Adrenal gland (tissue), 5 donors: ENCODE measurements at regions not wholly inside any gene's neighbourhood (a gene's known extent, or its start where the extent isn't known, plus 50 kb on each side); places are given as distances from the start of the nearest gene placed in this dataset.

Source experiments
- POLR2A ChIP-seq, 2 donors: fragments of 450-650 bp; IDR thresholded peaks; one replicate each; pipeline ENCODE4 v1.6.1; 2017; ENCODE audit warnings: antibody characterized with exemption in 2 of 2, mild to moderate bottlenecking in 2 of 2, moderate library complexity in 1 of 2
- TF ChIP-seq, protein P1 (sequence below), 6 experiments: fragments of 450-650 bp in 4 of 6; fragments of 200-600 bp in 2 of 6; sonication (generic) in 1 of 6; IDR thresholded peaks; 1 replicate in 5 of 6; 2 replicates in 1 of 6; pipeline versions ENCODE4 v1.5.1 to v1.8.0; 2016 to 2021; ENCODE audit warnings: antibody characterized with exemption in 6 of 6, mild to moderate bottlenecking in 2 of 6, moderate library complexity in 1 of 6
- donor health status: DM: no; HTN: no; CAD: no.

DNA sequence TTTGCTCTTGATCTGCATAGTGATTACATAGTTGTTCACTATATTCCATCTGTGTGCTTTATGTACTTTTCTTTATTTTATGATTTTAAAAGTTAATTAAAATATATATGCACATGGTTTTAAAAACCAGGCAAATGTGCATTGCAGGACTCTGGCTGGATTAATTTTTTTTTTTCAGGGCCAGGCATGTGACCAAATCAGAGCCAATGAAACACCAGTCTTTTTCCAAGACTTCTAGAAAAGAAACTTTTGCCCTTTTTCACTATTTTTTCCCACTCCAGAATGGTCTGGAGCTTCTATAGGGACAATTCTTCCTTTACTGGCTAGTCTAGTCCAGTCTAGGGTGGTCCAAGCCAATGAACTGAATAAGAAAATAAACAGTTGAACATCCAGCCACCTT, 198.1 kb upstream of the FBXO11 start:
- TF ChIP-seq, protein P1, sequence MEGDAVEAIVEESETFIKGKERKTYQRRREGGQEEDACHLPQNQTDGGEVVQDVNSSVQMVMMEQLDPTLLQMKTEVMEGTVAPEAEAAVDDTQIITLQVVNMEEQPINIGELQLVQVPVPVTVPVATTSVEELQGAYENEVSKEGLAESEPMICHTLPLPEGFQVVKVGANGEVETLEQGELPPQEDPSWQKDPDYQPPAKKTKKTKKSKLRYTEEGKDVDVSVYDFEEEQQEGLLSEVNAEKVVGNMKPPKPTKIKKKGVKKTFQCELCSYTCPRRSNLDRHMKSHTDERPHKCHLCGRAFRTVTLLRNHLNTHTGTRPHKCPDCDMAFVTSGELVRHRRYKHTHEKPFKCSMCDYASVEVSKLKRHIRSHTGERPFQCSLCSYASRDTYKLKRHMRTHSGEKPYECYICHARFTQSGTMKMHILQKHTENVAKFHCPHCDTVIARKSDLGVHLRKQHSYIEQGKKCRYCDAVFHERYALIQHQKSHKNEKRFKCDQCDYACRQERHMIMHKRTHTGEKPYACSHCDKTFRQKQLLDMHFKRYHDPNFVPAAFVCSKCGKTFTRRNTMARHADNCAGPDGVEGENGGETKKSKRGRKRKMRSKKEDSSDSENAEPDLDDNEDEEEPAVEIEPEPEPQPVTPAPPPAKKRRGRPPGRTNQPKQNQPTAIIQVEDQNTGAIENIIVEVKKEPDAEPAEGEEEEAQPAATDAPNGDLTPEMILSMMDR (IDR thresholded peaks at IDR 0.05) = no peak
- TF ChIP-seq POLR2A (IDR thresholded peaks at IDR 0.05) = no peak
